ENCODE measurements at regions not wholly inside any gene's neighbourhood (a gene's known extent, or its start where the extent isn't known, plus 50 kb on each side); places are given as distances from the start of the nearest gene placed in this dataset.

- no peak overlapping the region for H3K27ac ChIP-seq
- intact Hi-C loops (cut with DNase I): no loop called here
Observed at GRCh38 chr3:25046911-25047771, 380.9 kb upstream of the RARB start.

GRCh38 chr3:25049304-25049703, 378.8 kb upstream of the RARB start:
- Histone ChIP-seq H3K4me1 (peaks cover 0 to 9% of the 10 kb centered on the region in 2 donors), H3K9me3 (no peaks in the 10 kb centered on the region), H3K4me3 (no peak overlapping the region), H3K27ac (no peak overlapping the region), H3K27me3 (no peaks in the 10 kb centered on the region), H3K36me3 (no peaks in the 10 kb centered on the region)
- no peak for TF ChIP-seq CTCF (IDR thresholded peaks at IDR 0.05)
- no peak for DNase-seq (ENCODE audit: low spot score in 2 of 2)
- intact Hi-C loops (cut with DNase I): no loop called here

More at GRCh38 chr3:25046911-25047771, 380.9 kb upstream of the RARB start:
- H3K4me1 ChIP-seq: peaks cover 0 to 13% of the 10 kb centered on the region in 2 donors
- no peak for TF ChIP-seq CTCF (IDR thresholded peaks at IDR 0.05)
- no peak for DNase-seq (ENCODE audit: low spot score in 2 of 2)
- H3K27me3 ChIP-seq: no peaks in the 10 kb centered on the region
- H3K9me3 ChIP-seq: no peaks in the 10 kb centered on the region
- H3K36me3 ChIP-seq: no peaks in the 10 kb centered on the region
- H3K4me3 ChIP-seq: no peak overlapping the region

GRCh38 chr3:25053360-25053759, 374.7 kb upstream of the RARB start:
- DNase-seq (ENCODE audit: low spot score in 2 of 2): no peak
- Histone ChIP-seq H3K4me1 (no peaks in the 10 kb centered on the region), H3K27ac (no peak overlapping the region), H3K4me3 (no peak overlapping the region), H3K27me3 (no peaks in the 10 kb centered on the region), H3K9me3 (no peaks in the 10 kb centered on the region), H3K36me3 (no peaks in the 10 kb centered on the region)
- TF ChIP-seq CTCF (IDR thresholded peaks at IDR 0.05): no peak
- intact Hi-C loops (cut with DNase I): no loop called here

GRCh38 chr3:25056036-25056755, 371.9 kb upstream of the RARB start:
- H3K36me3 ChIP-seq: no peaks in the 10 kb centered on the region
- H3K9me3 ChIP-seq: no peaks in the 10 kb centered on the region
- no peak for TF ChIP-seq CTCF (IDR thresholded peaks at IDR 0.05)
- H3K27me3 ChIP-seq: no peaks in the 10 kb centered on the region
- intact Hi-C loops (cut with DNase I): no loop called here
- no peak overlapping the region for H3K4me3 ChIP-seq
- no peak for DNase-seq (ENCODE audit: low spot score in 2 of 2)
- H3K27ac ChIP-seq: no peak overlapping the region
- H3K4me1 ChIP-seq: no peaks in the 10 kb centered on the region

- Histone ChIP-seq H3K4me1 (no peaks in the 10 kb centered on the region), H3K27me3 (no peaks in the 10 kb centered on the region), H3K9me3 (no peaks in the 10 kb centered on the region), H3K27ac (no peak overlapping the region), H3K4me3 (no peak overlapping the region), H3K36me3 (no peaks in the 10 kb centered on the region)
- no peak for DNase-seq (ENCODE audit: low spot score in 2 of 2)
- intact Hi-C loops (cut with DNase I): no loop called here
- TF ChIP-seq CTCF (IDR thresholded peaks at IDR 0.05): no peak
Observed at GRCh38 chr3:25056803-25057351, 371.2 kb upstream of the RARB start.

All from ascending aorta (tissue), 2 donors.